ENCODE measurements at regions not wholly inside any gene's neighbourhood (a gene's known extent, or its start where the extent isn't known, plus 50 kb on each side); places are given as distances from the start of the nearest gene placed in this dataset.

DNA sequence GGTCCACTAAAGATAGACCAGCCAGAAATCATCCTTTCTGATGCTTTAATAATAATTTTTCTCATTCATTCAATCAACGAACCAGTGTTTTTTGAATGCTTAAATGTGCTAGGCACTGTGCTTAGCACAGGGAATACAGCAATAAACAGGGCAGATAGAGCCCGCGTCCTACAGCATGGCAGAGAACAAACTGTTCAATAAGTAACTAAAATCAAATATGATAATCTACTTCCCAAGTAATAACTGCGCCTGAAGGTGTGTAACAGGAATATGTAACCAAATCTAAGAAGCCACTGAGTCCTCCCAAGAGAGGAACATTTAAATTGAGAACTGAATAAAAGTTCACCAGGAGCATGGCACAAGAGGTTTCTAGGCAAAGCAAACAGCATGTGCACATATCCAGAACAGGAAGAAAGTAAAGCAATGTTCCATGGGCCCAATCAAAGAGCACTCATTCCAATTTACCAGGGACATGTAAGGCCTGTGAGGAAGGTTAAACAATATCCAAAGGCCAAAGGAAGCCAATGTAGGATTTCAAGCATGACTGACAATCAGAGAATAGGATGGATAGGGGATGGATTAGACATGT lies 311.0 kb upstream of the RARB start:
- DNase-seq (ENCODE audit: low read depth in 1 of 2, low spot score in 2 of 2) (no peak), FAIRE-seq (no peak)
- Histone ChIP-seq H2AK5ac (ENCODE audit: low read depth, low read length) (no peak overlapping the region), H2BK5ac (ENCODE audit: low read depth, low read length) (no peak overlapping the region), H3K4me2 (ENCODE audit: insufficient read depth in 1 of 2, low read depth in 2 of 2, low read length in 2 of 2) (no peak overlapping the region), H4K8ac (ENCODE audit: extremely low read depth, insufficient read depth, low read length) (no peak overlapping the region), H3K79me1 (ENCODE audit: low read depth, low read length) (no peaks in the 10 kb centered on the region), H4K20me1 (replicated peaks in 1 of 2; ENCODE audit: control insufficient read depth in 1 of 2, insufficient read depth in 2 of 2, low read length in 2 of 2) (no peaks in the 10 kb centered on the region), H3K36me3 (ENCODE audit: control insufficient read depth in 2 of 4, insufficient read depth in 4 of 4, low read length in 3 of 4) (no peaks in the 10 kb centered on the region), H3K79me2 (ENCODE audit: control insufficient read depth in 1 of 2, insufficient read depth in 2 of 2, low read length in 2 of 2) (no peaks in the 10 kb centered on the region), H3K23me2 (ENCODE audit: low read depth, low read length) (no peaks in the 10 kb centered on the region), H2AFZ (ENCODE audit: low read length) (no peak overlapping the region), H3K27me3 (replicated peaks in 1 of 4; ENCODE audit: control insufficient read depth in 3 of 4, extremely low read depth in 1 of 4, insufficient read depth in 3 of 4, low read length in 3 of 4) (no peaks in the 10 kb centered on the region), H4K91ac (replicated peaks; ENCODE audit: insufficient read length, low read length) (no peak overlapping the region), H2BK12ac (ENCODE audit: low read depth, low read length) (no peak overlapping the region), H3K9me3 (ENCODE audit: insufficient read depth in 2 of 2, low read depth in 1 of 2, low read length in 1 of 2) (no peaks in the 10 kb centered on the region), H3K9ac (replicated peaks in 1 of 4; ENCODE audit: extremely low read depth in 1 of 4, low read depth in 3 of 4, low read length in 3 of 4) (no peak overlapping the region), H3K23ac (ENCODE audit: insufficient read length) (no peak overlapping the region), H3K27ac (ENCODE audit: low read depth, low read length) (no peak overlapping the region), H3K18ac (ENCODE audit: extremely low read depth, low read length) (no peak overlapping the region), H4K5ac (ENCODE audit: insufficient read length, low read depth, low read length) (no peak overlapping the region), H3K4ac (replicated peaks; ENCODE audit: insufficient read length, low read depth, low read length) (no peak overlapping the region), H2BK20ac (ENCODE audit: low read length) (no peak overlapping the region), H3K4me1 (replicated peaks in 1 of 4; ENCODE audit: control insufficient read depth in 3 of 4, insufficient read depth in 4 of 4, low read length in 3 of 4) (no peaks in the 10 kb centered on the region), H2BK120ac (replicated peaks; ENCODE audit: low read depth, low read length) (no peak overlapping the region), H3K4me3 (ENCODE audit: extremely low read depth in 1 of 4, insufficient read depth in 2 of 4, low read depth in 3 of 4, low read length in 4 of 4) (no peak overlapping the region), H3K56ac (replicated peaks; ENCODE audit: insufficient read length, low read depth, low read length) (no peak overlapping the region), H3K14ac (ENCODE audit: insufficient read length) (no peak overlapping the region), H2BK15ac (ENCODE audit: low read length) (no peak overlapping the region)
- ChIA-PET POLR2A (ENCODE audit: partially characterized antibody) (no interaction called here), CTCF (ENCODE audit: partially characterized antibody) (no interaction called here)
- 92% methylated on average over 4 of the region's 4 CpGs; no CpG with 5 or more reads in 1 of the 2 experiments for WGBS, 2 experiments (ENCODE audit: extremely low coverage in 1 of 2, insufficient coverage in 1 of 2, insufficient read length in 1 of 2, insufficient replicate concordance in 2 of 2, low coverage in 1 of 2, low lambda C conversion rate in 2 of 2, missing lambda C conversion rate in 1 of 2)
- TF ChIP-seq MAX (IDR thresholded peaks at IDR 0.05) (no peak), BCL11A (IDR thresholded peaks at IDR 0.05; ENCODE audit: low read depth in 2 of 2, low read length in 2 of 2) (no peak), CREB1 (IDR thresholded peaks at IDR 0.05) (no peak), SP4 (IDR thresholded peaks at IDR 0.05; ENCODE audit: low read length) (no peak), ATF2 (IDR thresholded peaks at IDR 0.05; ENCODE audit: low read length) (no peak), SUZ12 (IDR thresholded peaks at IDR 0.05; ENCODE audit: low read length) (no peak), POLR2A (IDR thresholded peaks at IDR 0.05; ENCODE audit: control extremely low read depth in 1 of 2, low read depth in 2 of 2, low read length in 2 of 2) (no peak), NRF1 (IDR thresholded peaks at IDR 0.05; ENCODE audit: low read depth, low read length) (no peak), CHD1 (IDR thresholded peaks at IDR 0.05; ENCODE audit: low read depth, low read length) (no peak), TAF1 (IDR thresholded peaks at IDR 0.05; ENCODE audit: low read depth, low read length) (no peak), KDM5A (IDR thresholded peaks at IDR 0.05; ENCODE audit: low read length) (no peak)

Data from H1 (cell line).